Chondrocyte (in vitro differentiated cells): ENCODE measurements at regions not wholly inside any gene's neighbourhood (a gene's known extent, or its start where the extent isn't known, plus 50 kb on each side); places are given as distances from the start of the nearest gene placed in this dataset.
A peak's percentile ranks its signal among the peaks of the same experiment; 100 is the strongest.
"Not testable (repeated sequence)": the region's sequence is repeated elsewhere in the genome, so short reads cannot be mapped to it uniquely, and the experiment has no call there.

Experiments
- DNase-seq: peaks from one replicate; pipeline ENCODE4 v3.0.0; 2021; ENCODE audit warnings: mixed read lengths, low spot score
- H3K27ac Mint-ChIP-seq: one replicate; pipeline ENCODE4 v1.8.0; 2021; ENCODE audit warnings: mild to moderate bottlenecking, moderate library complexity, mixed read lengths; ENCODE audit not compliant: unreplicated experiment
- H3K27me3 Mint-ChIP-seq: 2 replicates; pipeline ENCODE4 v1.8.0; 2021; ENCODE audit warnings: low read depth, mixed read lengths
- H3K36me3 Mint-ChIP-seq: 2 replicates; pipeline ENCODE4 v1.8.0; 2021; ENCODE audit warnings: low read depth, mixed read lengths
- H3K4me1 Mint-ChIP-seq: 2 replicates; pipeline ENCODE4 v1.8.0; 2021; ENCODE audit warnings: low read depth, mild to moderate bottlenecking, mixed read lengths
- H3K4me3 Mint-ChIP-seq: one replicate; pipeline ENCODE4 v1.8.0; 2021; ENCODE audit warnings: mild to moderate bottlenecking, moderate library complexity, mixed read lengths; ENCODE audit not compliant: unreplicated experiment
- H3K9me3 Mint-ChIP-seq: 2 replicates; pipeline ENCODE4 v1.8.0; 2021; ENCODE audit warnings: low read depth, mixed read lengths

GRCh38 chr21:10414925-10415254 is 106.5 kb upstream of the TPTE start:
- H3K27me3 Mint-ChIP-seq, DNase-seq, H3K4me1 Mint-ChIP-seq, H3K4me3 Mint-ChIP-seq, H3K9me3 Mint-ChIP-seq, H3K36me3 Mint-ChIP-seq, H3K27ac Mint-ChIP-seq: not testable (repeated sequence)

DNA sequence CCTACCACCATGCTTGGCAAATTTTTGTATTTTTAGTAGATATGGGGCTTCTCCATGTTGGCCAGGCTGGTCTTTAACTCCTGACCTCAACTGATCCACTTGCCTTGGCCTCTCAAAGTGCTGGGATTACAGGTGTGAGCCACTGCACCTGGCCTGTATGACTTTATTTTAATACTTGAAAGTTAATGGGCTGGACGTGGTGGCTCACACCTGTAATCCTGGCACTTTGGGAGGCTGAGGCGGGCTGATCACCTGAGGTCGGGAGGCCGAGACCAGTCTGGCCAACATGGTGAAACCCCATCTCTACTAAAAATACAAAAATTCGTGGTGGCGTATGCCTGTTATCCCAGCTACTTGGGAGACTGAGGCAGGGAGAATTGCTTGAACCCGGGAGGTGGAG is 105.9 kb upstream of the TPTE start:
- not testable (repeated sequence) for H3K9me3 Mint-ChIP-seq, H3K4me1 Mint-ChIP-seq, H3K4me3 Mint-ChIP-seq, H3K27me3 Mint-ChIP-seq, H3K27ac Mint-ChIP-seq, H3K36me3 Mint-ChIP-seq
- DNase-seq: peak; percentile 98

DNA sequence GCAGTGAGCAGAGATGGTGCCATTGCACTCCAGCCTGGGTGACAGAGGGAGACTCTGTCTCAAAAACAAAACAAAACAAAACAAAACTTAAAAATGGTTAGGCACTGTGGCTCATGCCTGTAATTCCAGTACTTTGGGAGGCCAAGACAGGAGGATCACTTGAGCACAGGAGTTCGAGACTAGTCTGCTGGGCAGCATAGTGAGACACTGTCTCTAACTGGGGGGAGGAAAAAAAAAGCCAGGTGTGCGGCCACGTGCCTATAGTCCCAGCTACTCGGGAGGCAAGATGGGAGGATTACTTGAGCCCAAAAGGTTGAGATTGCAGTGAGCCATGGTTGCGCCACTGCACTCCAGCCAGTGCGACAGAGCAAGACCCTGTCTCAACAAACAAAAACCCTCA is 105.5 kb upstream of the TPTE start:
- H3K4me3 Mint-ChIP-seq, H3K4me1 Mint-ChIP-seq, DNase-seq, H3K9me3 Mint-ChIP-seq, H3K27ac Mint-ChIP-seq, H3K27me3 Mint-ChIP-seq, H3K36me3 Mint-ChIP-seq: not testable (repeated sequence)

DNA sequence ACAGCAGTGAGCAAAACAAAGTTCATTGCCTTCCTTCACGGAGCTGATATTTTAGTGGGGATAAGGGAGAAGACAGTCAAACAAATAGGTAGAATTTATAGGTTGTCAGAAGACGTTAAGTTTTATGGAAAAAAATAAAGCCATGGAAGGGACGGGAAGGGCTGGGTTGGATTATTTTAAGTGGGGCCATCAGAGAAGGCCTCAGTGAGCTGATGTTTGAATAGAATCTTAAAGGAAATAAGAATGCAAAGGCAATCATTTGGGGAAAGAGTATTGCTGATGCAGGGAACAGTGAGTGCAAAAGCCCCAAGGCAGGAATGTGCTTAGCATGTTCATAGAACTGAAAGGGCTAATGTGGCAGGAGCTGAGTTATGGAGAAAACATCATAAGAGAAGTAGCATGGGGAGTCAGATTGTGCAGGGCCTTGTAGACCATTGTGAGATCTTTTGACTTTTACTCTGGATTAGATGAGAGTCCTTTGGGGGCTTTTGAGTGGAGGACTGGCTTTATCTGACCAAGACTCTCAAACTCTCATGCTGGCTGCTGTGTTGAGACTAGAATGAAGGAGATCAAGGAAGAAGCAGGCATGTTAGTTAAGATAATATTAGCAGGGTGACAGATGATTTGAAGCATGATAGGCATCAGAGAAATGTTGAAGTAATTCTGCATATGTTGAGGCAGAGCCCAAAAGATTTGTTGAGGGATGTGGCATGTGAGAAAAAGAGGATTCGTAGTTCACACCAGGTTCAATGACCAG is 104.5 kb upstream of the TPTE start:
- not testable (repeated sequence) for H3K36me3 Mint-ChIP-seq, H3K9me3 Mint-ChIP-seq, H3K27ac Mint-ChIP-seq, H3K4me3 Mint-ChIP-seq, DNase-seq, H3K4me1 Mint-ChIP-seq, H3K27me3 Mint-ChIP-seq

DNA sequence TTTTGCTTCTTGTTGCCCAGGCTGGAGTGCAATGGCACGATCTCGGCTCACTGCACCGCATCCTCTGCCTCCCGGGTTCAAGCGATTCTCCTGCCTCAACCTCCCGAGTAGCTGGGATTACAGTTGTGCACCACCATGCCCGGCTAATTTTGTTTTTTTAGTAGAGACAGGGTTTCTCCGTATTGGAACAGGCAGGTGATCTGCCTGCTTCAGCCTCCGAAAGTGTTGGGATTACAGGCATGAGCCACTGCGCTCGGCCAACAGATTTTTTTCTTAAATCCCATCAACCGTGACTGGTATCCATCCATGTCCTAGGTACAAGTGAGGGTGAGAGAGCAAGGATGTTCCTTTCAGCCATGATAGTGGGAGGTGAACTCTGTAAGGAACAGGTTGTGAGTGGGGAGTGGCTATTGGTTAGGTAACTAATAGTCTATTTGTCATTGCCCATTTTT is 103.8 kb upstream of the TPTE start:
- DNase-seq: peak; percentile 98
- not testable (repeated sequence) for H3K4me1 Mint-ChIP-seq, H3K27me3 Mint-ChIP-seq, H3K4me3 Mint-ChIP-seq, H3K36me3 Mint-ChIP-seq, H3K27ac Mint-ChIP-seq, H3K9me3 Mint-ChIP-seq

GRCh38 chr21:10418250-10419048 is 102.9 kb upstream of the TPTE start:
- not testable (repeated sequence) for H3K27ac Mint-ChIP-seq, H3K4me3 Mint-ChIP-seq, H3K9me3 Mint-ChIP-seq, H3K27me3 Mint-ChIP-seq, DNase-seq, H3K36me3 Mint-ChIP-seq, H3K4me1 Mint-ChIP-seq

- H3K27me3 Mint-ChIP-seq, H3K27ac Mint-ChIP-seq, H3K9me3 Mint-ChIP-seq, DNase-seq, H3K4me1 Mint-ChIP-seq, H3K4me3 Mint-ChIP-seq, H3K36me3 Mint-ChIP-seq: not testable (repeated sequence)
Observed at GRCh38 chr21:10421199-10421598, 100.2 kb upstream of the TPTE start.

DNA sequence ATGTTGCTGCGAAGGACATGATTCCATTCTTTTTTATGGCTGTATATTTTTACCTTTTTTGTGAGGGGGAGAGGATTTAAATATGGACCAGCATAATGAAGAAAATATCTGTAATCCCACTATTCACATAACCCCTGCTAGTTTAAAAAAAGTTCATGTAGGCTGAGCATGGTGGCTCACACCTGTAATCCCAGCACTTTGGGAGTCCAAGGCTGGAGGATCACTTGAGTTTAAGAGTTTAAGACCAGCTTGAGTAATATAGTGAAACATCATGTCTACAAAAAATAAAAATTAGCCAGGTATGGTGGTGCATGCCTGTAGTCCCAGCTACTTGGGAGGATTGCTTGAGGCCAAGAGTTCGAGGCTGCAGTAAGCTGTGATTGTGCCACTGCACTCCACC is 99.8 kb upstream of the TPTE start:
- not testable (repeated sequence) for DNase-seq, H3K27ac Mint-ChIP-seq, H3K4me1 Mint-ChIP-seq, H3K27me3 Mint-ChIP-seq, H3K4me3 Mint-ChIP-seq, H3K36me3 Mint-ChIP-seq, H3K9me3 Mint-ChIP-seq

- not testable (repeated sequence) for H3K27me3 Mint-ChIP-seq, H3K4me1 Mint-ChIP-seq, H3K36me3 Mint-ChIP-seq
Observed at GRCh38 chr21:10424097-10424886, 97.1 kb upstream of the TPTE start.

DNA sequence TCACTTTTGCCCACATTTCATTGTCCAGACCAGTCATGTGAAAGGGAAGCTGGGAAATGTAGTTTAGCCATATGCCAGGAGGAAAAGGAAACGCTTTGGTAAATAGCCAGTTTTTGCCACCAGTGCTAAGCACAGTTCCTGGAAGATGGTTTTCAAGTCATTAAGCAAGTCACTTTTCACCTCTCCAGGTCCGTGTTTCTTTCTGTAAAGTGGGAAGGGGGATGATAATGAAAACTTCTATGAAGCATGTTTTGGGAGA is 96.6 kb upstream of the TPTE start:
- not testable (repeated sequence) for H3K4me3 Mint-ChIP-seq, H3K9me3 Mint-ChIP-seq, H3K4me1 Mint-ChIP-seq, H3K27ac Mint-ChIP-seq, DNase-seq, H3K36me3 Mint-ChIP-seq, H3K27me3 Mint-ChIP-seq

More at GRCh38 chr21:10424097-10424886, 97.1 kb upstream of the TPTE start:
- not testable (repeated sequence) for H3K9me3 Mint-ChIP-seq, H3K27ac Mint-ChIP-seq, H3K4me3 Mint-ChIP-seq, DNase-seq
